ENCODE measurements at regions not wholly inside any gene's neighbourhood (a gene's known extent, or its start where the extent isn't known, plus 50 kb on each side); places are given as distances from the start of the nearest gene placed in this dataset.

DNA sequence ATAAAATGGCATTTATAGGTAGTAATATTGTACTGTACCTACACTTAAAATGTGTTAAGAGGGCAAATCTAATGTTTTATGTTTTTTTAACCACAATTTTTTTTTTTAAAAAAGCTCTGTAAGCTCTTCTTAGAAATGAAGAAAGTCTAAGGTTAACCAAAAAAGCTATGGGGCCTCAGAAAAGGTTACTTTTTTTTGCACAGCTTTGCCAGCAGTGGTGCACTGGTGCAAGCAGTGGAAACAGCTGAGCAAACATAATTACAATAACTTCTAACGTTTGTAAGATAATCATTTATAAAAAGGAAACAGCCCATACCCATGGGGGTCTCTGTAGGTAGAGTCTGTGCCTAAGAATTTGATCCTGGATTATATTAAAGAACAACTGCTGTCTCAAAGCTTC, 85.1 kb upstream of the NID2 start:
- no peak for TF ChIP-seq POLR2A (IDR thresholded peaks at IDR 0.05)
- TF ChIP-seq, protein P1, sequence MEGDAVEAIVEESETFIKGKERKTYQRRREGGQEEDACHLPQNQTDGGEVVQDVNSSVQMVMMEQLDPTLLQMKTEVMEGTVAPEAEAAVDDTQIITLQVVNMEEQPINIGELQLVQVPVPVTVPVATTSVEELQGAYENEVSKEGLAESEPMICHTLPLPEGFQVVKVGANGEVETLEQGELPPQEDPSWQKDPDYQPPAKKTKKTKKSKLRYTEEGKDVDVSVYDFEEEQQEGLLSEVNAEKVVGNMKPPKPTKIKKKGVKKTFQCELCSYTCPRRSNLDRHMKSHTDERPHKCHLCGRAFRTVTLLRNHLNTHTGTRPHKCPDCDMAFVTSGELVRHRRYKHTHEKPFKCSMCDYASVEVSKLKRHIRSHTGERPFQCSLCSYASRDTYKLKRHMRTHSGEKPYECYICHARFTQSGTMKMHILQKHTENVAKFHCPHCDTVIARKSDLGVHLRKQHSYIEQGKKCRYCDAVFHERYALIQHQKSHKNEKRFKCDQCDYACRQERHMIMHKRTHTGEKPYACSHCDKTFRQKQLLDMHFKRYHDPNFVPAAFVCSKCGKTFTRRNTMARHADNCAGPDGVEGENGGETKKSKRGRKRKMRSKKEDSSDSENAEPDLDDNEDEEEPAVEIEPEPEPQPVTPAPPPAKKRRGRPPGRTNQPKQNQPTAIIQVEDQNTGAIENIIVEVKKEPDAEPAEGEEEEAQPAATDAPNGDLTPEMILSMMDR (IDR thresholded peaks at IDR 0.05) = no peak

Measured in adrenal gland (tissue), 5 donors.